ENCODE measurements at regions not wholly inside any gene's neighbourhood (a gene's known extent, or its start where the extent isn't known, plus 50 kb on each side); places are given as distances from the start of the nearest gene placed in this dataset.
A peak's percentile ranks its signal among the peaks of the same experiment; 100 is the strongest.

- DNase-seq: peak; percentile 68
Observed at GRCh38 chr9:12166518-12166917, 526.7 kb upstream of the TYRP1 start.

- no peak for DNase-seq
Observed at GRCh38 chr9:12170456-12170855, 522.7 kb upstream of the TYRP1 start.

GRCh38 chr9:12178634-12179033 lies 514.6 kb upstream of the TYRP1 start:
- DNase-seq: no peak

- no peak for DNase-seq
Observed at GRCh38 chr9:12182806-12183205, 510.4 kb upstream of the TYRP1 start.

- no peak for DNase-seq
Observed at GRCh38 chr9:12183321-12183720, 509.9 kb upstream of the TYRP1 start.

- DNase-seq: no peak
Observed at GRCh38 chr9:12185856-12186255, 507.3 kb upstream of the TYRP1 start.

- no peak for DNase-seq
Observed at GRCh38 chr9:12191630-12192029, 501.6 kb upstream of the TYRP1 start.

- DNase-seq: no peak
Observed at GRCh38 chr9:12194731-12195130, 498.5 kb upstream of the TYRP1 start.

GRCh38 chr9:12195456-12195855 lies 497.7 kb upstream of the TYRP1 start:
- DNase-seq: no peak

GRCh38 chr9:12204512-12204911 lies 488.7 kb upstream of the TYRP1 start:
- no peak for DNase-seq

- DNase-seq: no peak
Observed at GRCh38 chr9:12212860-12213259, 480.3 kb upstream of the TYRP1 start.

GRCh38 chr9:12221470-12221869 lies 471.7 kb upstream of the TYRP1 start:
- DNase-seq: no peak

GRCh38 chr9:12224449-12224848 lies 468.7 kb upstream of the TYRP1 start:
- no peak for DNase-seq

GRCh38 chr9:12230708-12231107 lies 462.5 kb upstream of the TYRP1 start:
- peak; percentile 13 for DNase-seq

GRCh38 chr9:12231832-12232231 lies 461.4 kb upstream of the TYRP1 start:
- no peak for DNase-seq

- DNase-seq: no peak
Observed at GRCh38 chr9:12232836-12233235, 460.3 kb upstream of the TYRP1 start.

GRCh38 chr9:12253941-12254340 lies 439.2 kb upstream of the TYRP1 start:
- DNase-seq: no peak

- no peak for DNase-seq
Observed at GRCh38 chr9:12266758-12267157, 426.4 kb upstream of the TYRP1 start.

- no peak for DNase-seq
Observed at GRCh38 chr9:12271421-12271891, 421.7 kb upstream of the TYRP1 start.

GRCh38 chr9:12272471-12273120 lies 420.6 kb upstream of the TYRP1 start:
- DNase-seq: no peak

- no peak for DNase-seq
Observed at GRCh38 chr9:12274577-12274976, 418.6 kb upstream of the TYRP1 start.

- DNase-seq: no peak
Observed at GRCh38 chr9:12276505-12276904, 416.7 kb upstream of the TYRP1 start.

GRCh38 chr9:12289711-12290110 lies 403.5 kb upstream of the TYRP1 start:
- DNase-seq: no peak

GRCh38 chr9:12290166-12290869 lies 402.9 kb upstream of the TYRP1 start:
- no peak for DNase-seq

GRCh38 chr9:12305211-12305610 lies 388.0 kb upstream of the TYRP1 start:
- no peak for DNase-seq

All from MV-4-11 (cell line).